A673 (cell line): ENCODE measurements at regions not wholly inside any gene's neighbourhood (a gene's known extent, or its start where the extent isn't known, plus 50 kb on each side); places are given as distances from the start of the nearest gene placed in this dataset.

Experiments
- BruUV-seq: library from RNA; stranded (reverse); fragments of 400-500 nt; replicated peaks from 2 replicates; lab custom pipeline; 2021; lab: Mats Ljungman, UMichigan
- CTCF ChIA-PET: fragments of 300-600 bp; sonication (Branson Sonifier 250); formaldehyde crosslinking; loops from one replicate; lab custom pipeline; 2022; ENCODE audit warnings: antibody characterized with exemption; lab: Charles Lee
- POLR2A ChIA-PET: fragments of 300-600 bp; sonication (Branson Sonifier 250); formaldehyde crosslinking; loops from one replicate; lab custom pipeline; 2022; ENCODE audit warnings: antibody characterized with exemption; ENCODE audit not compliant: low non-redundant PET; lab: Charles Lee
- DNase-seq: peaks from one replicate; pipeline ENCODE4 v3.0.0-alpha.2; 2015; ENCODE audit warnings: low spot score
- H3K27ac ChIP-seq: fragments of 200-600 bp; sonication (generic); 2 replicates; pipeline ENCODE4 v1.5.1; 2016; ENCODE audit warnings: mixed run types, low read depth, mild to moderate bottlenecking, mixed read lengths, antibody characterized with exemption, low read length; ENCODE audit not compliant: poor library complexity, severe bottlenecking
- H3K27me3 ChIP-seq: fragments of 200-600 bp; sonication (generic); replicated peaks from 2 replicates; pipeline ENCODE4 v1.6.1; 2017; ENCODE audit warnings: mixed run types, low read depth, mild to moderate bottlenecking, mixed read lengths, antibody characterized with exemption, low read length; ENCODE audit not compliant: insufficient read depth, poor library complexity
- H3K36me3 ChIP-seq: fragments of 200-600 bp; sonication (generic); 2 replicates; pipeline ENCODE4 v1.6.1; 2016; ENCODE audit warnings: mixed run types, mild to moderate bottlenecking, mixed read lengths, antibody characterized with exemption, low read length; ENCODE audit not compliant: insufficient read depth, poor library complexity, severe bottlenecking
- H3K4me1 ChIP-seq: fragments of 200-600 bp; sonication (generic); 2 replicates; pipeline ENCODE4 v1.6.1; 2017; ENCODE audit warnings: mixed run types, mild to moderate bottlenecking, mixed read lengths, antibody characterized with exemption, low read length; ENCODE audit not compliant: insufficient read depth, poor library complexity, severe bottlenecking
- H3K4me3 ChIP-seq: fragments of 200-600 bp; sonication (generic); 2 replicates; pipeline ENCODE4 v1.5.1; 2016; ENCODE audit warnings: low read depth, mixed run types, mild to moderate bottlenecking, mixed read lengths, low read length; ENCODE audit not compliant: poor library complexity, severe bottlenecking
- H3K9me3 ChIP-seq: fragments of 200-600 bp; sonication (generic); 2 replicates; pipeline ENCODE4 v1.6.1; 2016; ENCODE audit warnings: mixed run types, low read depth, mild to moderate bottlenecking, mixed read lengths, antibody characterized with exemption, low read length; ENCODE audit not compliant: poor library complexity, severe bottlenecking
- CTCF ChIP-seq: fragments of 300-800, 200-600 bp; sonication (generic); conservative IDR thresholded peaks from 2 replicates; pipeline ENCODE4 v1.5.1; 2017; ENCODE audit warnings: low read depth, mild to moderate bottlenecking, antibody characterized with exemption, low read length, moderate library complexity, mixed read lengths
- EZH2 ChIP-seq: fragments of 200-600 bp; sonication (generic); IDR thresholded peaks from 2 replicates; pipeline ENCODE4 v1.6.1; 2017; ENCODE audit warnings: borderline replicate concordance, low read depth, mild to moderate bottlenecking, mixed read lengths, antibody characterized with exemption, low read length; ENCODE audit not compliant: poor library complexity, severe bottlenecking
- intact Hi-C: fragments of 100-400 bp; cut with micrococcal nuclease; formaldehyde crosslinking; loops from one replicate; pipeline ENCODE4 v1.10.0; 2022; ENCODE audit not compliant: unreplicated experiment

- TF ChIP-seq CTCF = no peak
- H3K9me3 ChIP-seq = no peaks in the 10 kb centered on the region
- ChIA-PET CTCF (no interaction called here), POLR2A (no interaction called here)
- H3K4me3 ChIP-seq = no peak overlapping the region
- H3K27me3 ChIP-seq = no peaks in the 10 kb centered on the region
- no TSS peak for BruUV-seq
- no peaks in the 10 kb centered on the region for H3K36me3 ChIP-seq
- intact Hi-C loops = no loop called here
- no peaks in the 10 kb centered on the region for H3K4me1 ChIP-seq
- DNase-seq = no peak
- H3K27ac ChIP-seq = no peak overlapping the region
Observed at GRCh38 chr21:15397258-15397657, 332.5 kb upstream of the NRIP1 start.

GRCh38 chr21:15400905-15401304 lies 328.9 kb upstream of the USP25 start:
- TF ChIP-seq CTCF (no peak), EZH2 (no peak)
- intact Hi-C loops = no loop called here
- Histone ChIP-seq H3K36me3 (no peaks in the 10 kb centered on the region), H3K27ac (no peak overlapping the region), H3K27me3 (no peaks in the 10 kb centered on the region), H3K4me1 (no peaks in the 10 kb centered on the region), H3K4me3 (no peak overlapping the region), H3K9me3 (no peaks in the 10 kb centered on the region)
- no TSS peak for BruUV-seq
- POLR2A ChIA-PET = no interaction called here
- CTCF ChIA-PET = no interaction called here
- DNase-seq = no peak

GRCh38 chr21:15401331-15401730 lies 328.5 kb upstream of the USP25 start:
- POLR2A ChIA-PET = no interaction called here
- H3K4me3 ChIP-seq = no peak overlapping the region
- CTCF ChIA-PET = no interaction called here
- no peak for TF ChIP-seq EZH2
- no peak for TF ChIP-seq CTCF
- H3K27me3 ChIP-seq = no peaks in the 10 kb centered on the region
- intact Hi-C loops = no loop called here
- no peak overlapping the region for H3K27ac ChIP-seq
- no peak for DNase-seq
- no peaks in the 10 kb centered on the region for H3K4me1 ChIP-seq
- H3K9me3 ChIP-seq = no peaks in the 10 kb centered on the region
- no peaks in the 10 kb centered on the region for H3K36me3 ChIP-seq
- no TSS peak for BruUV-seq
